ENCODE measurements at regions not wholly inside any gene's neighbourhood (a gene's known extent, or its start where the extent isn't known, plus 50 kb on each side); places are given as distances from the start of the nearest gene placed in this dataset.
"Not testable (repeated sequence)": the region's sequence is repeated elsewhere in the genome, so short reads cannot be mapped to it uniquely, and the experiment has no call there.

GRCh38 chr9:85108746-85109145, 439.2 kb downstream of the NTRK2 start:
- no peak for DNase-seq (ENCODE audit: low read depth in 1 of 2, low spot score in 1 of 2)

- DNase-seq (ENCODE audit: low read depth in 1 of 2, low spot score in 1 of 2), result no peak
Measured at GRCh38 chr9:85108229-85108628, 438.7 kb downstream of the NTRK2 start.

- no peak for DNase-seq (ENCODE audit: low read depth in 1 of 2, low spot score in 1 of 2)
Measured at GRCh38 chr9:85089188-85089969, 419.9 kb downstream of the NTRK2 start.

GRCh38 chr9:85081963-85082362, 412.4 kb downstream of the NTRK2 start:
- no peak for DNase-seq (ENCODE audit: low read depth in 1 of 2, low spot score in 1 of 2)

- no peak for DNase-seq (ENCODE audit: low read depth in 1 of 2, low spot score in 1 of 2)
Measured at GRCh38 chr9:85079349-85079748, 409.8 kb downstream of the NTRK2 start.

GRCh38 chr9:85077944-85078343, 408.4 kb downstream of the NTRK2 start:
- DNase-seq (ENCODE audit: low read depth in 1 of 2, low spot score in 1 of 2), result no peak

GRCh38 chr9:85077146-85077545, 407.6 kb downstream of the NTRK2 start:
- DNase-seq (ENCODE audit: low read depth in 1 of 2, low spot score in 1 of 2), result not testable (repeated sequence)

Measured in activated CD4-positive, alpha-beta T cell treated with anti-CD3 and anti-CD28 coated beads, Interleukin-2, amount 50 U/mL, for 24 hours (primary cell).